CD8-positive, alpha-beta memory T cell (primary cell): ENCODE measurements at regions not wholly inside any gene's neighbourhood (a gene's known extent, or its start where the extent isn't known, plus 50 kb on each side); places are given as distances from the start of the nearest gene placed in this dataset.

Source experiments
- CTCF ChIA-PET: fragments of 350-600 bp; sonication (Branson Sonifier 250); formaldehyde crosslinking; loops from one replicate; lab custom pipeline; 2021; ENCODE audit warnings: antibody characterized with exemption; lab: Charles Lee
- POLR2A ChIA-PET: fragments of 350-600 bp; sonication (Branson Sonifier 250); formaldehyde crosslinking; loops from one replicate; lab custom pipeline; 2021; ENCODE audit warnings: antibody characterized with exemption; lab: Charles Lee
- DNase-seq, 5 donors: peaks; one replicate each; pipeline versions ENCODE4 v3.0.0 to v3.0.0-alpha.2; 2020 to 2022; ENCODE audit warnings: mixed read lengths in 1 of 5
- H3K27ac ChIP-seq: one replicate; pipeline ENCODE4 v1.7.0; 2013; ENCODE audit warnings: low read depth, mild to moderate bottlenecking, low read length, moderate library complexity
- H3K27me3 ChIP-seq: 2 replicates; pipeline ENCODE4 v1.7.0; 2013; ENCODE audit warnings: low read length, mild to moderate bottlenecking; ENCODE audit not compliant: insufficient read depth, poor library complexity, severe bottlenecking
- H3K36me3 ChIP-seq: 2 replicates; pipeline ENCODE4 v1.7.0; 2013; ENCODE audit warnings: mild to moderate bottlenecking, low read length, moderate library complexity; ENCODE audit not compliant: insufficient read depth
- H3K4me1 ChIP-seq: 2 replicates; pipeline ENCODE4 v1.7.0; 2013; ENCODE audit warnings: mild to moderate bottlenecking, low read length, moderate library complexity; ENCODE audit not compliant: insufficient read depth
- H3K4me3 ChIP-seq: 2 replicates; pipeline ENCODE4 v1.7.0; 2013; ENCODE audit warnings: mild to moderate bottlenecking, low read length
- H3K9me3 ChIP-seq: 2 replicates; pipeline ENCODE4 v1.7.0; 2013; ENCODE audit warnings: mild to moderate bottlenecking, low read length
- H3K27ac Mint-ChIP-seq, 8 donors: one replicate each; pipeline ENCODE4 v1.8.0; 2020 to 2021; ENCODE audit warnings: mixed read lengths in 8 of 8, mild to moderate bottlenecking in 6 of 8, inconsistent platforms in 3 of 8, moderate library complexity in 3 of 8
- H3K27me3 Mint-ChIP-seq, 2 donors: one replicate each; pipeline ENCODE4 v1.8.0; 2020 to 2021; ENCODE audit warnings: mixed read lengths in 2 of 2, mild to moderate bottlenecking in 1 of 2, moderate library complexity in 1 of 2
- H3K36me3 Mint-ChIP-seq, 3 donors: one replicate each; pipeline ENCODE4 v1.8.0; 2020 to 2021; ENCODE audit warnings: mixed read lengths in 3 of 3, inconsistent platforms in 1 of 3, mild to moderate bottlenecking in 1 of 3
- H3K4me1 Mint-ChIP-seq, 3 donors: one replicate each; pipeline ENCODE4 v1.8.0; 2020 to 2021; ENCODE audit warnings: mixed read lengths in 3 of 3, inconsistent platforms in 1 of 3, mild to moderate bottlenecking in 1 of 3
- H3K4me3 Mint-ChIP-seq, 7 donors: one replicate each; pipeline ENCODE4 v1.8.0; 2020 to 2021; ENCODE audit warnings: mixed read lengths in 7 of 7, mild to moderate bottlenecking in 6 of 7, moderate library complexity in 4 of 7, inconsistent platforms in 2 of 7
- H3K9me3 Mint-ChIP-seq, 5 donors: one replicate each; pipeline ENCODE4 v1.8.0; 2020 to 2022; ENCODE audit warnings: mixed read lengths in 5 of 5, mild to moderate bottlenecking in 3 of 5, moderate library complexity in 2 of 5, inconsistent platforms in 1 of 5

- H3K4me3 Mint-ChIP-seq, result no peak overlapping the region
- CTCF ChIA-PET, result no interaction called here
- H3K4me1 Mint-ChIP-seq, result no peaks in the 10 kb centered on the region
- H3K27me3 ChIP-seq, result no peaks in the 10 kb centered on the region
- no peaks in the 10 kb centered on the region for H3K36me3 ChIP-seq
- POLR2A ChIA-PET, result no interaction called here
- H3K27ac ChIP-seq, result no peak overlapping the region
- H3K27ac Mint-ChIP-seq, result no peak overlapping the region
- no peaks in the 10 kb centered on the region for H3K9me3 ChIP-seq
- no peaks in the 10 kb centered on the region for H3K4me1 ChIP-seq
- no peaks in the 10 kb centered on the region for H3K36me3 Mint-ChIP-seq
- peaks cover 3 to 47% (median 15%) of the 10 kb centered on the region in 5 donors for H3K9me3 Mint-ChIP-seq
- DNase-seq, result no peak
- H3K27me3 Mint-ChIP-seq, result no peaks in the 10 kb centered on the region
- H3K4me3 ChIP-seq, result no peak overlapping the region
Observed at GRCh38 chr7:84631913-84632312, 437.3 kb upstream of the SEMA3A start.

- H3K36me3 Mint-ChIP-seq, result no peaks in the 10 kb centered on the region
- Histone ChIP-seq H3K27me3 (no peaks in the 10 kb centered on the region), H3K27ac (no peak overlapping the region), H3K4me3 (no peak overlapping the region), H3K36me3 (no peaks in the 10 kb centered on the region), H3K9me3 (no peaks in the 10 kb centered on the region), H3K4me1 (no peaks in the 10 kb centered on the region)
- H3K4me3 Mint-ChIP-seq, result no peak overlapping the region
- H3K27me3 Mint-ChIP-seq, result no peaks in the 10 kb centered on the region
- POLR2A ChIA-PET, result no interaction called here
- peaks cover 3 to 35% (median 13%) of the 10 kb centered on the region in 5 donors for H3K9me3 Mint-ChIP-seq
- no peaks in the 10 kb centered on the region for H3K4me1 Mint-ChIP-seq
- CTCF ChIA-PET, result no interaction called here
- no peak overlapping the region for H3K27ac Mint-ChIP-seq
- no peak for DNase-seq
Observed at GRCh38 chr7:84629640-84630318, 435.2 kb upstream of the SEMA3A start.

GRCh38 chr7:84629216-84629615 is 434.6 kb upstream of the SEMA3A start:
- Histone ChIP-seq H3K27me3 (no peaks in the 10 kb centered on the region), H3K27ac (no peak overlapping the region), H3K9me3 (no peaks in the 10 kb centered on the region), H3K36me3 (no peaks in the 10 kb centered on the region), H3K4me3 (no peak overlapping the region), H3K4me1 (no peaks in the 10 kb centered on the region)
- DNase-seq, result no peak
- no peaks in the 10 kb centered on the region for H3K27me3 Mint-ChIP-seq
- H3K9me3 Mint-ChIP-seq, result peaks cover 3 to 35% (median 13%) of the 10 kb centered on the region in 5 donors
- H3K27ac Mint-ChIP-seq, result no peak overlapping the region
- no peaks in the 10 kb centered on the region for H3K4me1 Mint-ChIP-seq
- no peak overlapping the region for H3K4me3 Mint-ChIP-seq
- ChIA-PET POLR2A (no interaction called here), CTCF (no interaction called here)
- no peaks in the 10 kb centered on the region for H3K36me3 Mint-ChIP-seq

GRCh38 chr7:84627250-84627649 is 432.7 kb upstream of the SEMA3A start:
- no peaks in the 10 kb centered on the region for H3K27me3 Mint-ChIP-seq
- Histone ChIP-seq H3K36me3 (no peaks in the 10 kb centered on the region), H3K9me3 (no peaks in the 10 kb centered on the region), H3K4me3 (no peak overlapping the region), H3K27ac (no peak overlapping the region), H3K27me3 (no peaks in the 10 kb centered on the region), H3K4me1 (no peaks in the 10 kb centered on the region)
- ChIA-PET CTCF (no interaction called here), POLR2A (no interaction called here)
- H3K9me3 Mint-ChIP-seq, result peaks cover 0 to 27% (median 4%) of the 10 kb centered on the region in 5 donors
- no peaks in the 10 kb centered on the region for H3K36me3 Mint-ChIP-seq
- no peak overlapping the region for H3K27ac Mint-ChIP-seq
- no peak for DNase-seq
- H3K4me1 Mint-ChIP-seq, result no peaks in the 10 kb centered on the region
- no peak overlapping the region for H3K4me3 Mint-ChIP-seq

- no peak overlapping the region for H3K4me3 ChIP-seq
- POLR2A ChIA-PET, result no interaction called here
- CTCF ChIA-PET, result no interaction called here
- H3K27ac ChIP-seq, result no peak overlapping the region
- H3K4me1 ChIP-seq, result no peaks in the 10 kb centered on the region
- Mint-ChIP-seq H3K4me1 (no peaks in the 10 kb centered on the region), H3K36me3 (no peaks in the 10 kb centered on the region), H3K27me3 (no peaks in the 10 kb centered on the region), H3K9me3 (peaks cover 0 to 19% (median under 1%) of the 10 kb centered on the region in 5 donors), H3K27ac (no peak overlapping the region), H3K4me3 (no peak overlapping the region)
- no peaks in the 10 kb centered on the region for H3K36me3 ChIP-seq
- H3K27me3 ChIP-seq, result no peaks in the 10 kb centered on the region
- no peak for DNase-seq
- H3K9me3 ChIP-seq, result no peaks in the 10 kb centered on the region
Observed at GRCh38 chr7:84624927-84625326, 430.3 kb upstream of the SEMA3A start.

- H3K9me3 Mint-ChIP-seq, result peaks cover 0 to 19% (median 0%) of the 10 kb centered on the region in 5 donors
- no peaks in the 10 kb centered on the region for H3K36me3 ChIP-seq
- no peak overlapping the region for H3K27ac ChIP-seq
- CTCF ChIA-PET, result no interaction called here
- no peaks in the 10 kb centered on the region for H3K27me3 Mint-ChIP-seq
- H3K4me3 ChIP-seq, result no peak overlapping the region
- H3K27me3 ChIP-seq, result no peaks in the 10 kb centered on the region
- no peaks in the 10 kb centered on the region for H3K9me3 ChIP-seq
- H3K4me1 Mint-ChIP-seq, result no peaks in the 10 kb centered on the region
- no peak for DNase-seq
- H3K36me3 Mint-ChIP-seq, result no peaks in the 10 kb centered on the region
- POLR2A ChIA-PET, result no interaction called here
- no peak overlapping the region for H3K4me3 Mint-ChIP-seq
- no peaks in the 10 kb centered on the region for H3K4me1 ChIP-seq
- H3K27ac Mint-ChIP-seq, result no peak overlapping the region
Observed at GRCh38 chr7:84624527-84624926, 429.9 kb upstream of the SEMA3A start.

- no peaks in the 10 kb centered on the region for H3K4me1 ChIP-seq
- H3K36me3 Mint-ChIP-seq, result no peaks in the 10 kb centered on the region
- ChIA-PET CTCF (no interaction called here), POLR2A (no interaction called here)
- H3K36me3 ChIP-seq, result no peaks in the 10 kb centered on the region
- no peaks in the 10 kb centered on the region for H3K27me3 Mint-ChIP-seq
- DNase-seq, result no peak
- H3K4me1 Mint-ChIP-seq, result no peaks in the 10 kb centered on the region
- H3K4me3 Mint-ChIP-seq, result no peak overlapping the region
- H3K9me3 ChIP-seq, result no peaks in the 10 kb centered on the region
- H3K27ac Mint-ChIP-seq, result no peak overlapping the region
- H3K27ac ChIP-seq, result no peak overlapping the region
- no peak overlapping the region for H3K4me3 ChIP-seq
- no peaks in the 10 kb centered on the region for H3K27me3 ChIP-seq
- H3K9me3 Mint-ChIP-seq, result peaks cover 4 to 20% (median 6%) of the 10 kb centered on the region in 5 donors
Observed at GRCh38 chr7:84617265-84618030, 422.9 kb upstream of the SEMA3A start.

- ChIA-PET POLR2A (no interaction called here), CTCF (no interaction called here)
- Mint-ChIP-seq H3K36me3 (no peaks in the 10 kb centered on the region), H3K4me1 (no peaks in the 10 kb centered on the region), H3K9me3 (peaks cover 4 to 16% (median 8%) of the 10 kb centered on the region in 5 donors), H3K27ac (no peak overlapping the region), H3K4me3 (no peak overlapping the region), H3K27me3 (no peaks in the 10 kb centered on the region)
- H3K36me3 ChIP-seq, result no peaks in the 10 kb centered on the region
- DNase-seq, result no peak
- no peak overlapping the region for H3K4me3 ChIP-seq
- no peaks in the 10 kb centered on the region for H3K4me1 ChIP-seq
- no peaks in the 10 kb centered on the region for H3K27me3 ChIP-seq
- no peak overlapping the region for H3K27ac ChIP-seq
- H3K9me3 ChIP-seq, result no peaks in the 10 kb centered on the region
Observed at GRCh38 chr7:84614821-84615501, 420.4 kb upstream of the SEMA3A start.
